ENCODE measurements at regions not wholly inside any gene's neighbourhood (a gene's known extent, or its start where the extent isn't known, plus 50 kb on each side); places are given as distances from the start of the nearest gene placed in this dataset.
"Not testable (repeated sequence)": the region's sequence is repeated elsewhere in the genome, so short reads cannot be mapped to it uniquely, and the experiment has no call there.

- Histone ChIP-seq H3K79me1 (ENCODE audit: low read depth, low read length) (no peaks in the 10 kb centered on the region), H2BK5ac (ENCODE audit: low read length) (no peak overlapping the region), H2AK5ac (ENCODE audit: low read depth, low read length) (no peak overlapping the region), H4K91ac (ENCODE audit: low read depth, low read length, poor library complexity) (no peak overlapping the region), H3K23ac (ENCODE audit: low read depth, low read length, poor library complexity) (no peak overlapping the region), H4K8ac (ENCODE audit: low read depth, low read length) (no peak overlapping the region), H3K4me1 (ENCODE audit: control insufficient read depth in 2 of 2, insufficient read depth in 1 of 2, low read depth in 1 of 2, low read length in 2 of 2) (peaks cover 7 to 11% of the 10 kb centered on the region in 2 donors), H3K27me3 (ENCODE audit: control insufficient read depth in 3 of 3, insufficient read depth in 3 of 3, low read depth in 1 of 3, low read length in 3 of 3) (no peaks in the 10 kb centered on the region), H3K9ac (ENCODE audit: low read depth, low read length, poor library complexity) (no peak overlapping the region), H3K4me3 (ENCODE audit: low read length in 2 of 2) (no peak overlapping the region), H2BK12ac (ENCODE audit: low read length) (no peak overlapping the region), H3K4me2 (ENCODE audit: insufficient read depth, low read length, poor library complexity, severe bottlenecking) (no peak overlapping the region), H3K27ac (replicated peaks; ENCODE audit: low read length) (no peak overlapping the region), H3K14ac (ENCODE audit: low read length) (no peak overlapping the region), H3K4ac (ENCODE audit: low read length) (no peak overlapping the region), H2AFZ (ENCODE audit: low read length) (no peak overlapping the region), H3K9me3 (replicated peaks in 1 of 2; ENCODE audit: control insufficient read depth in 2 of 2, insufficient read depth in 1 of 2, low read depth in 1 of 2, low read length in 2 of 2) (no peaks in the 10 kb centered on the region), H2BK120ac (ENCODE audit: low read depth, low read length) (no peak overlapping the region), H3K18ac (ENCODE audit: low read length) (no peak overlapping the region), H2BK15ac (ENCODE audit: low read length) (no peak overlapping the region), H3K36me3 (replicated peaks in 1 of 2; ENCODE audit: control insufficient read depth in 2 of 2, insufficient read depth in 2 of 2, low read length in 2 of 2) (no peaks in the 10 kb centered on the region)
- no CpG with 5 or more reads among the region's 2 CpGs for WGBS, 2 donors (ENCODE audit: extremely low coverage in 2 of 2, insufficient read length in 2 of 2, insufficient replicate concordance in 1 of 2)
- DNase-seq (ENCODE audit: low spot score), result no peak
Observed at GRCh38 chr5:67802766-67803165, 412.8 kb upstream of the PIK3R1 start.

GRCh38 chr5:67799732-67800234 is 415.8 kb upstream of the PIK3R1 start:
- H2AFZ ChIP-seq (ENCODE audit: low read length), result no peak overlapping the region
- no peak overlapping the region for H2AK5ac ChIP-seq (ENCODE audit: low read depth, low read length)
- WGBS, 2 donors (ENCODE audit: extremely low coverage in 2 of 2, insufficient read length in 2 of 2, insufficient replicate concordance in 1 of 2), result no CpG with 5 or more reads among the region's 5 CpGs
- no peaks in the 10 kb centered on the region for H3K79me1 ChIP-seq (ENCODE audit: low read depth, low read length)
- DNase-seq (ENCODE audit: low spot score), result no peak
- no peak overlapping the region for H4K8ac ChIP-seq (ENCODE audit: low read depth, low read length)
- H3K4me2 ChIP-seq (ENCODE audit: insufficient read depth, low read length, poor library complexity, severe bottlenecking), result no peak overlapping the region
- no peak overlapping the region for H4K91ac ChIP-seq (ENCODE audit: low read depth, low read length, poor library complexity)
- no peak overlapping the region for H3K23ac ChIP-seq (ENCODE audit: low read depth, low read length, poor library complexity)
- H3K9me3 ChIP-seq (replicated peaks in 1 of 2; ENCODE audit: control insufficient read depth in 2 of 2, insufficient read depth in 1 of 2, low read depth in 1 of 2, low read length in 2 of 2), result no peaks in the 10 kb centered on the region
- no peak overlapping the region for H3K18ac ChIP-seq (ENCODE audit: low read length)
- no peaks in the 10 kb centered on the region for H3K4me1 ChIP-seq (ENCODE audit: control insufficient read depth in 2 of 2, insufficient read depth in 1 of 2, low read depth in 1 of 2, low read length in 2 of 2)
- no peak overlapping the region for H2BK120ac ChIP-seq (ENCODE audit: low read depth, low read length)
- no peak overlapping the region for H3K14ac ChIP-seq (ENCODE audit: low read length)
- H3K4me3 ChIP-seq (ENCODE audit: low read length in 2 of 2), result no peak overlapping the region
- H3K9ac ChIP-seq (ENCODE audit: low read depth, low read length, poor library complexity), result no peak overlapping the region
- H3K27ac ChIP-seq (replicated peaks; ENCODE audit: low read length), result no peak overlapping the region
- H2BK15ac ChIP-seq (ENCODE audit: low read length), result no peak overlapping the region
- no peak overlapping the region for H3K4ac ChIP-seq (ENCODE audit: low read length)
- H3K27me3 ChIP-seq (ENCODE audit: control insufficient read depth in 3 of 3, insufficient read depth in 3 of 3, low read depth in 1 of 3, low read length in 3 of 3), result no peaks in the 10 kb centered on the region
- no peak overlapping the region for H2BK12ac ChIP-seq (ENCODE audit: low read length)
- H3K36me3 ChIP-seq (replicated peaks in 1 of 2; ENCODE audit: control insufficient read depth in 2 of 2, insufficient read depth in 2 of 2, low read length in 2 of 2), result no peaks in the 10 kb centered on the region
- H2BK5ac ChIP-seq (ENCODE audit: low read length), result no peak overlapping the region

GRCh38 chr5:67798470-67798869 is 417.1 kb upstream of the PIK3R1 start:
- not testable (repeated sequence) for H3K4me3 ChIP-seq (ENCODE audit: low read length in 2 of 2); H3K27ac ChIP-seq (replicated peaks; ENCODE audit: low read length); H3K4ac ChIP-seq (ENCODE audit: low read length); DNase-seq (ENCODE audit: low spot score); H3K36me3 ChIP-seq (replicated peaks in 1 of 2; ENCODE audit: control insufficient read depth in 2 of 2, insufficient read depth in 2 of 2, low read length in 2 of 2); H3K9me3 ChIP-seq (replicated peaks in 1 of 2; ENCODE audit: control insufficient read depth in 2 of 2, insufficient read depth in 1 of 2, low read depth in 1 of 2, low read length in 2 of 2); H3K18ac ChIP-seq (ENCODE audit: low read length); H4K8ac ChIP-seq (ENCODE audit: low read depth, low read length); H2BK120ac ChIP-seq (ENCODE audit: low read depth, low read length); H3K4me2 ChIP-seq (ENCODE audit: insufficient read depth, low read length, poor library complexity, severe bottlenecking); H3K9ac ChIP-seq (ENCODE audit: low read depth, low read length, poor library complexity); H3K4me1 ChIP-seq (ENCODE audit: control insufficient read depth in 2 of 2, insufficient read depth in 1 of 2, low read depth in 1 of 2, low read length in 2 of 2); H3K14ac ChIP-seq (ENCODE audit: low read length); H2BK5ac ChIP-seq (ENCODE audit: low read length); H2BK15ac ChIP-seq (ENCODE audit: low read length); H3K23ac ChIP-seq (ENCODE audit: low read depth, low read length, poor library complexity); H2BK12ac ChIP-seq (ENCODE audit: low read length); H2AFZ ChIP-seq (ENCODE audit: low read length); H2AK5ac ChIP-seq (ENCODE audit: low read depth, low read length); H3K79me1 ChIP-seq (ENCODE audit: low read depth, low read length); H4K91ac ChIP-seq (ENCODE audit: low read depth, low read length, poor library complexity); H3K27me3 ChIP-seq (ENCODE audit: control insufficient read depth in 3 of 3, insufficient read depth in 3 of 3, low read depth in 1 of 3, low read length in 3 of 3)
- no CpG with 5 or more reads among the region's 5 CpGs for WGBS, 2 donors (ENCODE audit: extremely low coverage in 2 of 2, insufficient read length in 2 of 2, insufficient replicate concordance in 1 of 2)

- Histone ChIP-seq H3K4ac (ENCODE audit: low read length) (no peak overlapping the region), H3K79me1 (ENCODE audit: low read depth, low read length) (no peaks in the 10 kb centered on the region), H3K27me3 (ENCODE audit: control insufficient read depth in 3 of 3, insufficient read depth in 3 of 3, low read depth in 1 of 3, low read length in 3 of 3) (no peaks in the 10 kb centered on the region)
Observed at GRCh38 chr5:67795781-67796477, 419.6 kb upstream of the PIK3R1 start.

More at GRCh38 chr5:67795781-67796477, 419.6 kb upstream of the PIK3R1 start:
- Histone ChIP-seq H3K14ac (ENCODE audit: low read length) (no peak overlapping the region), H2BK5ac (ENCODE audit: low read length) (no peak overlapping the region), H4K8ac (ENCODE audit: low read depth, low read length) (no peak overlapping the region), H2AK5ac (ENCODE audit: low read depth, low read length) (no peak overlapping the region), H3K27ac (replicated peaks; ENCODE audit: low read length) (no peak overlapping the region), H2BK12ac (ENCODE audit: low read length) (no peak overlapping the region), H2BK15ac (ENCODE audit: low read length) (no peak overlapping the region), H3K4me1 (ENCODE audit: control insufficient read depth in 2 of 2, insufficient read depth in 1 of 2, low read depth in 1 of 2, low read length in 2 of 2) (no peaks in the 10 kb centered on the region), H4K91ac (ENCODE audit: low read depth, low read length, poor library complexity) (no peak overlapping the region), H3K9me3 (replicated peaks in 1 of 2; ENCODE audit: control insufficient read depth in 2 of 2, insufficient read depth in 1 of 2, low read depth in 1 of 2, low read length in 2 of 2) (no peaks in the 10 kb centered on the region), H2BK120ac (ENCODE audit: low read depth, low read length) (no peak overlapping the region), H3K18ac (ENCODE audit: low read length) (no peak overlapping the region), H3K4me3 (ENCODE audit: low read length in 2 of 2) (no peak overlapping the region), H3K9ac (ENCODE audit: low read depth, low read length, poor library complexity) (no peak overlapping the region), H3K23ac (ENCODE audit: low read depth, low read length, poor library complexity) (no peak overlapping the region), H3K4me2 (ENCODE audit: insufficient read depth, low read length, poor library complexity, severe bottlenecking) (no peak overlapping the region), H2AFZ (ENCODE audit: low read length) (peak overlapping the region; percentile 24), H3K36me3 (replicated peaks in 1 of 2; ENCODE audit: control insufficient read depth in 2 of 2, insufficient read depth in 2 of 2, low read length in 2 of 2) (no peaks in the 10 kb centered on the region)
- DNase-seq (ENCODE audit: low spot score), result no peak
- WGBS, 2 donors (ENCODE audit: extremely low coverage in 2 of 2, insufficient read length in 2 of 2, insufficient replicate concordance in 1 of 2), result no CpG with 5 or more reads among the region's 5 CpGs
